GM19025 (cell line): ENCODE measurements at regions not wholly inside any gene's neighbourhood (a gene's known extent, or its start where the extent isn't known, plus 50 kb on each side); places are given as distances from the start of the nearest gene placed in this dataset.
"Not testable (repeated sequence)": the region's sequence is repeated elsewhere in the genome, so short reads cannot be mapped to it uniquely, and the experiment has no call there.

ENCODE experiments used
- ATAC-seq: cut with Tn5 transposase; IDR thresholded peaks from one replicate; pipeline ENCODE4 v1.9.1; 2021; ENCODE audit warnings: mild to moderate bottlenecking, low read depth, moderate library complexity; ENCODE audit not compliant: unreplicated experiment

- ATAC-seq = no peak
Measured at GRCh38 chr1:192904438-192904895, 95.6 kb downstream of the RGS2 start.

DNA sequence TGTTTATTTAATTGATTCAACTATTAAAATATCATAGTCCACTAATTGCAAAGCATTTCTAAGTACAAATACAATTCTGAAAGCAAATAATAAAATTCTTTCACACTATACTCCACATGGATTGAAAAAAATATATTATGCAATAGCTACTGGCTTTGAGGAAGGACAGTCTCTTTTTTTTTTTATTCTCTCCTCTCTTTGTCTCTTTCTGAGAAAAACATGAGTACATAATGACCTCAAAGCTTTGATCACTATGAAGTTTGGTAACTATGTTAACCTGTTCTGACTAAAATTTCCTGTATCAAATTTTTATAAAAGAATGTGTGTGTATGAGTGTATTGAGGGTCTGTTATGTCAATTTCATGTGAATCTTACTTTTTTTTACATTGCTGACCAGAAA is 96.2 kb downstream of the RGS2 start:
- no peak for ATAC-seq

DNA sequence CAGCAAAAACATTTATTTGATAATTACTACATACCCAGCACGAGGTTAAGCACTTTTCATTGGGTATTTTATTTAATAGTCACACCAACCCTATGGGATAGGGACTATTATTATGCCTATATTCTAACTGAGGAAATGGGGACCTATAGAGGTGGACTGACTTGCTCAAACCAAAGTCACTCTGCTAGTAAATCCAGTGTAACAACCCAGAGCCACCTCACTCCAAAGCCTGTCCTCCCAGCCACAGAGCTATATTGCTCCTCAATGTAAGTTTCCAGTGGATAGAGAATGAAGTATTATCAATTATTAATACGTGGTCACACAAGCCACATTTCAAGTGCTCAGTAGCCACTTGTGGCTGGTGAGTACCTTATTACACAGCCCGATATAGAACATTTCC is 97.5 kb downstream of the RGS2 start:
- no peak for ATAC-seq

GRCh38 chr1:192907545-192908243 is 98.9 kb downstream of the RGS2 start:
- ATAC-seq = no peak

GRCh38 chr1:192911896-192912656 is 103.2 kb downstream of the RGS2 start:
- not testable (repeated sequence) for ATAC-seq

GRCh38 chr1:192913683-192914082 is 104.8 kb downstream of the RGS2 start:
- no peak for ATAC-seq

DNA sequence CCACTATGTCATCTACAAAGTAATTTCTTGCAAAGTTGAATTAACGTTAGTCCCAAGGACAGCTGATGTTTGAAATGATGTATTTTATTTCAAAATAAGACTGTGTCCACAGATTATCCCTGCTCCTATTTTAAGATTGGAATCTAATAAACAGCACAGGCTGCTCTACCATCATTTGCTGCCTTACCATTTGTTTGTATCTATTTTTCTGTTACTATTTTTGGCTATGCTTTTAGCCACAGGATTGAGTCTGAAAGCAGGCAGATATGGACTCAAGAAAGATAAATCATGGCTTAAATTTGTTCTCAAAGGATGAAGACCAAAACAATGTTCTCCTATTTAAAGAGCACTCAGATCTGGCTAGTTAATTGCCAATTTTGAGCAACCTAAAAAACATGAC is 105.3 kb downstream of the RGS2 start:
- ATAC-seq = no peak

- no peak for ATAC-seq
Measured at GRCh38 chr1:192914696-192915095, 105.9 kb downstream of the RGS2 start.

DNA sequence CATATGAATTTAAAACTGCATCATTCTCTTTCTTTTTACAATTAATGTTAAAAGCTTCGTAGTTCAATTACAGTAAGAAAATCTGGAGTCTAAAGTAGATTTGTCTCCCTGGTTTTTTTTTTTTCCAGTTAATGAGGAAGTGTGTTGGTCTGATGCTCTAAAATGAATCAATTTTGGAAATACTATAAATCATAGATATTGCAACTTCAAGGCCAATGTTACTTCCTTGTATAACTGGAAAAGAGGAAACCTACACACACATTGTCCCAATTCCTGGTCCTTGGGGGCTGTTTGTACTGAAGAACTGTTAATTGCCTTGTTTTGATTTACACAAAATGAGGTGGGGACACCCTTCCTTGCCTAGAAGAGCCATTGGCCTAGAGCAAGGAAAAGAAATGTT is 107.2 kb downstream of the RGS2 start:
- no peak for ATAC-seq

DNA sequence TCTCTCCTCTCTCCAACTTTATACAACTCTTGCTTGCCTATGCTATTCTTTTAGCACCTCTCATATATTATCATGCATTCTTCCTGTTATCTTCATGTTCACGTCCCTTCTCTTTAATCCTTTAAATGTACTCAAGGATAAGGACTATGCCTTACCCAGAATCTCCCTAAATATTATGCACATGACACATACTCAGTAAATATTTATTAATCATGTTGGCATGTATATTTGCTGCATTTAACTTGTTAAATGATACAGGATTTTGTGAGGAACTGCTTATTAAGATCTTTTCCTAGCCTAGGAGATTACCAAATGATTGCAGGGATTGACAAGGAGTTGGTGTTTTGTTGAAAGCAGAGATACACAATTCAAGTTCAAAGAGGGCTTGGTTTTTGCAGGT is 109.4 kb downstream of the RGS2 start:
- no peak for ATAC-seq

DNA sequence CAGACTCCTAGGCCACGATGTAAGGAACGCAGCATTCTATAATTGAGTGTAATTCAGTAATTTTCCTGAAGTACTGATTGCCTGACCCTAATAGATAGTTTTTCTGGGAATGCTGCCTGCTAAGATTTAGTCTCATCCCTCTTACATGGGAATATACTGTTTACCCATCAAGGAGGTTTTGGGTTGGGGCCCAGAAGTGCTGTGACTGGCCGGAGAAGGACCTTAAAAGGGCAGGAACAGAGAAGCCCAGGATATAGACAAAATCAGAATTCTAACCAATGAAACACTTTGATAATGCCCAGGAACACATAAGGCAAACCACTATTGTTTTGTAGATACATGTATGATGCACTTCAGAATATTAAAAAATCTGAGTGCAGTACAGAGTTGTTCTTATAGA is 111.6 kb downstream of the RGS2 start:
- ATAC-seq = no peak

DNA sequence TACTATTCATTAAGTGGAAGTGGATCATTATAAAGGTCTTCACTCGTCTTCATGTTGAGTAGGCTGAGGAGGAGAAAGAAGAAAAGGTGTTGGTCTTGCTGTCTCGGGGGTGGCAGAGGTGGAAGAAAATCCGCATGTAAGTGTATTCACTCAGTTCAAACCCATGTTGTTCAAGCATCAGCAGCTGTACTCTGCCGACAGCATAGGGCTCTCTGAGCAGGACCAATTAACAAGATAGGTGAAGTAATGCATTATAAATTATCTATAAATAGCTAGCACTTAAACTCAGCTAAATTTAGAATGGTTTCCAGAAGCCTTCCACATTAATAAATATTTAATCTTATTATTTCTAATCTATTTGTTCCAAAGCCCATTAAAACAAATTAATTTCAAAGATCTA is 116.8 kb downstream of the RGS2 start:
- ATAC-seq = no peak

GRCh38 chr1:192926736-192927135 is 117.9 kb downstream of the RGS2 start:
- ATAC-seq = no peak

GRCh38 chr1:192927496-192927895 is 118.7 kb downstream of the RGS2 start:
- ATAC-seq = no peak

GRCh38 chr1:192929597-192929996 is 120.8 kb downstream of the RGS2 start:
- no peak for ATAC-seq

GRCh38 chr1:192933744-192934143 is 124.9 kb downstream of the RGS2 start:
- no peak for ATAC-seq

DNA sequence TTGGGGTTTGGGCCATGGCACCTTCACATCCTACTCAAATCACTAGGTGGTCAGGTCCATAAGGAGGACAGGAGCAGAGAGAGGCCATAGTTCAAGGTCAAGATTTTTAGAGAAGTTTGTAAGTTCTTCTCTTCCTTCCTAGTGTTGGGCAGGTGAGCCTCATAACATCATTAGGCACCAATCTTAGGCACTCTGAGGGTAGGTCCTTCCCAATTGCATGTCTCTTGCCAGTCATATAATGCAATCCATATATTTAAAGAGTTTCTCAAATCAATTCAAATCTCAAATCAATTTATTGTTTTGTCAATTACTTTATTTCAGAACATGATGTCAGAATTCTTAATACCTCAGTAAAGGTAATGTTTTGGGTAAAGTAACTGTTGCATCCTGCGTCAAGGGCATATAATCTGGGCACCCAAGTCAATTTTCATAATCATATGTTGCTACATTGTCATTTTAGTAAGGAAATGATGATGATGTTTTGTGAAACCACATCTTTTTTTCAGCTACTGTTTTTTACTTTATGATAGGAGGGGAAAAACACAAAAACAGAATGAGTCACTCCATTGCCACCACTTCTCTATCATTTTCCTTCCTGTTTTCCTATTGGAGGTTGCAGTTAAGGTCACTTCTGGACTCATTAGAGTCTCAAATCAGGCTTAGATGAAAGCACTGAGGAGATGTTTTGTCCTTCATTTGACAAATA is 122.7 kb downstream of the UCHL5 start:
- ATAC-seq = no peak

- no peak for ATAC-seq
Measured at GRCh38 chr1:192937128-192937527, 122.0 kb downstream of the UCHL5 start.

- ATAC-seq = no peak
Measured at GRCh38 chr1:192939440-192939839, 119.7 kb downstream of the UCHL5 start.

- ATAC-seq = no peak
Measured at GRCh38 chr1:192940658-192941057, 118.5 kb downstream of the UCHL5 start.

GRCh38 chr1:192941722-192942411 is 117.3 kb downstream of the UCHL5 start:
- ATAC-seq = peak; percentile 44
